ENCODE measurements at regions not wholly inside any gene's neighbourhood (a gene's known extent, or its start where the extent isn't known, plus 50 kb on each side); places are given as distances from the start of the nearest gene placed in this dataset.

GRCh38 chr1:58353168-58353567, 193.4 kb downstream of the OMA1 start:
- Histone ChIP-seq H3K4me1 (replicated peaks) (peaks cover 1% of the 10 kb centered on the region), H3K9me3 (replicated peaks) (no peaks in the 10 kb centered on the region), H3K27me3 (replicated peaks) (peaks cover 2% of the 10 kb centered on the region), H3K27ac (no peak overlapping the region), H3K4me3 (no peak overlapping the region), H3K36me3 (no peaks in the 10 kb centered on the region)
- no peak for DNase-seq (ENCODE audit: low read depth in 1 of 2, low spot score in 2 of 2)

GRCh38 chr1:58352476-58353092, 193.9 kb downstream of the OMA1 start:
- DNase-seq (ENCODE audit: low read depth in 1 of 2, low spot score in 2 of 2) = no peak
- no peak overlapping the region for H3K4me3 ChIP-seq
- no peaks in the 10 kb centered on the region for H3K4me1 ChIP-seq (replicated peaks)
- H3K9me3 ChIP-seq (replicated peaks) = no peaks in the 10 kb centered on the region
- H3K36me3 ChIP-seq = no peaks in the 10 kb centered on the region
- no peak overlapping the region for H3K27ac ChIP-seq
- H3K27me3 ChIP-seq (replicated peaks) = no peaks in the 10 kb centered on the region; the same call in none of the 2 replicates

- Histone ChIP-seq H3K4me1 (replicated peaks) (no peaks in the 10 kb centered on the region), H3K27ac (no peak overlapping the region), H3K9me3 (replicated peaks) (no peaks in the 10 kb centered on the region), H3K36me3 (no peaks in the 10 kb centered on the region), H3K27me3 (replicated peaks) (peaks cover 4% of the 10 kb centered on the region), H3K4me3 (no peak overlapping the region)
- DNase-seq (ENCODE audit: low read depth in 1 of 2, low spot score in 2 of 2) = no peak
Observed at GRCh38 chr1:58346036-58346355, 200.5 kb downstream of the OMA1 start.

GRCh38 chr1:58345215-58346035, 201.1 kb downstream of the OMA1 start:
- no peak for DNase-seq (ENCODE audit: low read depth in 1 of 2, low spot score in 2 of 2)
- no peak overlapping the region for H3K27ac ChIP-seq
- H3K4me3 ChIP-seq = no peak overlapping the region
- H3K9me3 ChIP-seq (replicated peaks) = no peaks in the 10 kb centered on the region
- H3K4me1 ChIP-seq (replicated peaks) = no peaks in the 10 kb centered on the region
- H3K27me3 ChIP-seq (replicated peaks) = peaks cover 4% of the 10 kb centered on the region
- H3K36me3 ChIP-seq = no peaks in the 10 kb centered on the region

- no peaks in the 10 kb centered on the region for H3K9me3 ChIP-seq (replicated peaks)
- no peaks in the 10 kb centered on the region for H3K4me1 ChIP-seq (replicated peaks)
- H3K27me3 ChIP-seq (replicated peaks) = peaks cover 4% of the 10 kb centered on the region
- no peak for DNase-seq (ENCODE audit: low read depth in 1 of 2, low spot score in 2 of 2)
- no peak overlapping the region for H3K4me3 ChIP-seq
- no peak overlapping the region for H3K27ac ChIP-seq
- H3K36me3 ChIP-seq = no peaks in the 10 kb centered on the region
Observed at GRCh38 chr1:58340185-58340584, 206.3 kb downstream of the OMA1 start.

- no peak overlapping the region for H3K27ac ChIP-seq
- H3K4me3 ChIP-seq = no peak overlapping the region
- DNase-seq (ENCODE audit: low read depth in 1 of 2, low spot score in 2 of 2) = no peak
- no peaks in the 10 kb centered on the region for H3K9me3 ChIP-seq (replicated peaks)
- no peaks in the 10 kb centered on the region for H3K36me3 ChIP-seq
- H3K4me1 ChIP-seq (replicated peaks) = no peaks in the 10 kb centered on the region
- no peaks in the 10 kb centered on the region; the same call in 1 of the 2 replicates for H3K27me3 ChIP-seq (replicated peaks)
Observed at GRCh38 chr1:58338081-58338480, 208.4 kb downstream of the OMA1 start.

GRCh38 chr1:58333511-58333910, 213.0 kb downstream of the OMA1 start:
- no peak overlapping the region for H3K27ac ChIP-seq
- H3K9me3 ChIP-seq (replicated peaks) = no peaks in the 10 kb centered on the region
- DNase-seq (ENCODE audit: low read depth in 1 of 2, low spot score in 2 of 2) = no peak
- no peaks in the 10 kb centered on the region for H3K36me3 ChIP-seq
- H3K4me3 ChIP-seq = no peak overlapping the region
- no peaks in the 10 kb centered on the region for H3K4me1 ChIP-seq (replicated peaks)
- no peaks in the 10 kb centered on the region; the same call in 1 of the 2 replicates for H3K27me3 ChIP-seq (replicated peaks)

- H3K4me3 ChIP-seq = no peak overlapping the region
- no peaks in the 10 kb centered on the region; the same call in 1 of the 2 replicates for H3K27me3 ChIP-seq (replicated peaks)
- no peaks in the 10 kb centered on the region for H3K36me3 ChIP-seq
- H3K9me3 ChIP-seq (replicated peaks) = no peaks in the 10 kb centered on the region
- no peaks in the 10 kb centered on the region for H3K4me1 ChIP-seq (replicated peaks)
- no peak for DNase-seq (ENCODE audit: low read depth in 1 of 2, low spot score in 2 of 2)
- no peak overlapping the region for H3K27ac ChIP-seq
Observed at GRCh38 chr1:58331156-58331555, 215.4 kb downstream of the OMA1 start.

- Histone ChIP-seq H3K4me1 (replicated peaks) (no peaks in the 10 kb centered on the region), H3K36me3 (no peaks in the 10 kb centered on the region), H3K9me3 (replicated peaks) (no peaks in the 10 kb centered on the region), H3K4me3 (no peak overlapping the region), H3K27me3 (replicated peaks) (no peaks in the 10 kb centered on the region; the same call in 1 of the 2 replicates), H3K27ac (no peak overlapping the region)
- no peak for DNase-seq (ENCODE audit: low read depth in 1 of 2, low spot score in 2 of 2)
Observed at GRCh38 chr1:58325866-58326265, 220.7 kb downstream of the OMA1 start.

- no peaks in the 10 kb centered on the region for H3K27me3 ChIP-seq (replicated peaks)
- no peak overlapping the region for H3K27ac ChIP-seq
- H3K4me3 ChIP-seq = no peak overlapping the region
- no peaks in the 10 kb centered on the region for H3K4me1 ChIP-seq (replicated peaks)
- no peaks in the 10 kb centered on the region for H3K9me3 ChIP-seq (replicated peaks)
- DNase-seq (ENCODE audit: low read depth in 1 of 2, low spot score in 2 of 2) = no peak
- H3K36me3 ChIP-seq = no peaks in the 10 kb centered on the region
Observed at GRCh38 chr1:58324558-58324957, 222.0 kb downstream of the OMA1 start.

GRCh38 chr1:58318157-58319005, 228.1 kb downstream of the OMA1 start:
- H3K27ac ChIP-seq = no peak overlapping the region
- no peaks in the 10 kb centered on the region for H3K36me3 ChIP-seq
- no peaks in the 10 kb centered on the region for H3K4me1 ChIP-seq (replicated peaks)
- DNase-seq (ENCODE audit: low read depth in 1 of 2, low spot score in 2 of 2) = no peak
- no peak overlapping the region for H3K4me3 ChIP-seq
- H3K9me3 ChIP-seq (replicated peaks) = no peaks in the 10 kb centered on the region
- no peaks in the 10 kb centered on the region for H3K27me3 ChIP-seq (replicated peaks)

- Histone ChIP-seq H3K9me3 (replicated peaks) (no peaks in the 10 kb centered on the region), H3K36me3 (no peaks in the 10 kb centered on the region), H3K4me3 (no peak overlapping the region), H3K27ac (no peak overlapping the region), H3K4me1 (replicated peaks) (no peaks in the 10 kb centered on the region), H3K27me3 (replicated peaks) (no peaks in the 10 kb centered on the region)
- no peak for DNase-seq (ENCODE audit: low read depth in 1 of 2, low spot score in 2 of 2)
Observed at GRCh38 chr1:58317694-58318093, 228.8 kb downstream of the OMA1 start.

GRCh38 chr1:58317086-58317485, 229.4 kb downstream of the OMA1 start:
- Histone ChIP-seq H3K9me3 (replicated peaks) (no peaks in the 10 kb centered on the region), H3K36me3 (no peaks in the 10 kb centered on the region), H3K27me3 (replicated peaks) (no peaks in the 10 kb centered on the region), H3K4me3 (no peak overlapping the region), H3K4me1 (replicated peaks) (no peaks in the 10 kb centered on the region), H3K27ac (no peak overlapping the region)
- DNase-seq (ENCODE audit: low read depth in 1 of 2, low spot score in 2 of 2) = no peak

- Histone ChIP-seq H3K36me3 (no peaks in the 10 kb centered on the region), H3K9me3 (replicated peaks) (no peaks in the 10 kb centered on the region), H3K27me3 (replicated peaks) (0 out of 2 replicates have a peak, but pooled peaks cover 1% of the 10 kb centered on the region), H3K4me1 (replicated peaks) (no peaks in the 10 kb centered on the region), H3K27ac (no peak overlapping the region), H3K4me3 (no peak overlapping the region)
- DNase-seq (ENCODE audit: low read depth in 1 of 2, low spot score in 2 of 2) = no peak
Observed at GRCh38 chr1:58316141-58316540, 230.4 kb downstream of the OMA1 start.

Data from SJSA1 (cell line).